ENCODE measurements at regions not wholly inside any gene's neighbourhood (a gene's known extent, or its start where the extent isn't known, plus 50 kb on each side); places are given as distances from the start of the nearest gene placed in this dataset.

GRCh38 chr18:8958660-8959059 lies 143.8 kb upstream of the NDUFV2 start:
- TF ChIP-seq POLR2A (IDR thresholded peaks at IDR 0.05) = no peak
- TF ChIP-seq, protein P1, sequence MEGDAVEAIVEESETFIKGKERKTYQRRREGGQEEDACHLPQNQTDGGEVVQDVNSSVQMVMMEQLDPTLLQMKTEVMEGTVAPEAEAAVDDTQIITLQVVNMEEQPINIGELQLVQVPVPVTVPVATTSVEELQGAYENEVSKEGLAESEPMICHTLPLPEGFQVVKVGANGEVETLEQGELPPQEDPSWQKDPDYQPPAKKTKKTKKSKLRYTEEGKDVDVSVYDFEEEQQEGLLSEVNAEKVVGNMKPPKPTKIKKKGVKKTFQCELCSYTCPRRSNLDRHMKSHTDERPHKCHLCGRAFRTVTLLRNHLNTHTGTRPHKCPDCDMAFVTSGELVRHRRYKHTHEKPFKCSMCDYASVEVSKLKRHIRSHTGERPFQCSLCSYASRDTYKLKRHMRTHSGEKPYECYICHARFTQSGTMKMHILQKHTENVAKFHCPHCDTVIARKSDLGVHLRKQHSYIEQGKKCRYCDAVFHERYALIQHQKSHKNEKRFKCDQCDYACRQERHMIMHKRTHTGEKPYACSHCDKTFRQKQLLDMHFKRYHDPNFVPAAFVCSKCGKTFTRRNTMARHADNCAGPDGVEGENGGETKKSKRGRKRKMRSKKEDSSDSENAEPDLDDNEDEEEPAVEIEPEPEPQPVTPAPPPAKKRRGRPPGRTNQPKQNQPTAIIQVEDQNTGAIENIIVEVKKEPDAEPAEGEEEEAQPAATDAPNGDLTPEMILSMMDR (IDR thresholded peaks at IDR 0.05) = no peak

Measured in testis (tissue), 2 donors.